ENCODE measurements at regions not wholly inside any gene's neighbourhood (a gene's known extent, or its start where the extent isn't known, plus 50 kb on each side); places are given as distances from the start of the nearest gene placed in this dataset.

DNA sequence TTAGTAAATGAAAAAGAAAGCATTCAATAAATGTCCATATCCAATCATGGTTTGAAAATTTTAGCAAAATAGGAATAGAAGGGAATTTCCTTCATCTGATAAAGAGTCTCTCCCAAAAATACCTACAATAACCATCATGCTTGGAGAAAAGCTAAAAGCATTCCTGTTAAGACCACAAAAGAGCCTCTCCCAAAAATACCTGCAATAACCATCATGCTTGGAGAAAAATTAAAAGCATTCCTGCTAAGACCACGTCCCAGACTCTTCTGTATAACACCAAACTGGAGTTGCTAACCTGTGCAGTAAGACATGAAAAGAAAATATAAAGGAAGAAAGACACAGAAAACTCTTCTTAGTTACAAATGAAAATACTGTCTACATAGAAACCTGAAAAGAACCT is 69.4 kb downstream of the LINC01488 start:
- TF ChIP-seq POLR2A (IDR thresholded peaks at IDR 0.05) (no peak), CTCF (IDR thresholded peaks at IDR 0.05) (no peak)
